BLaER1 (cell line): ENCODE measurements at regions not wholly inside any gene's neighbourhood (a gene's known extent, or its start where the extent isn't known, plus 50 kb on each side); places are given as distances from the start of the nearest gene placed in this dataset.
"Not testable (repeated sequence)": the region's sequence is repeated elsewhere in the genome, so short reads cannot be mapped to it uniquely, and the experiment has no call there.

Source experiments
- H3K27ac ChIP-seq: shearing (Covaris generic); formaldehyde crosslinking; 2 replicates; pipeline ENCODE4 v1.8.1; 2022
- H3K27me3 ChIP-seq: shearing (Covaris generic); formaldehyde crosslinking; 2 replicates; pipeline ENCODE4 v1.8.1; 2022
- H3K36me3 ChIP-seq: shearing (Covaris generic); formaldehyde crosslinking; 2 replicates; pipeline ENCODE4 v1.8.1; 2022
- H3K4me1 ChIP-seq: shearing (Covaris generic); formaldehyde crosslinking; 2 replicates; pipeline ENCODE4 v1.8.1; 2022
- H3K4me2 ChIP-seq: shearing (Covaris generic); formaldehyde crosslinking; 2 replicates; pipeline ENCODE4 v1.8.1; 2022
- H3K4me3 ChIP-seq: shearing (Covaris generic); formaldehyde crosslinking; 2 replicates; pipeline ENCODE4 v1.8.1; 2022
- H3K9ac ChIP-seq: shearing (Covaris generic); formaldehyde crosslinking; 2 replicates; pipeline ENCODE4 v1.8.1; 2022
- H3K9me3 ChIP-seq: shearing (Covaris generic); formaldehyde crosslinking; 2 replicates; pipeline ENCODE4 v1.8.1; 2022
- H4K20me1 ChIP-seq: shearing (Covaris generic); formaldehyde crosslinking; 2 replicates; pipeline ENCODE4 v1.8.1; 2022
- Cebpa-rat ChIP-seq: shearing (Covaris generic); IDR thresholded peaks from 2 replicates; pipeline ENCODE4 v1.8.1; 2022

GRCh38 chr22:26768952-26769351 is 111.6 kb downstream of the MIAT start:
- H3K4me1 ChIP-seq = 0 out of 2 replicates have a peak, but pooled peaks cover 2% of the 10 kb centered on the region
- peaks cover 2% of the 10 kb centered on the region; the same call in 1 of the 2 replicates for H4K20me1 ChIP-seq
- peaks cover 17% of the 10 kb centered on the region for H3K9me3 ChIP-seq
- no peak for TF ChIP-seq Cebpa-rat
- no peak overlapping the region for H3K27ac ChIP-seq
- no peak overlapping the region for H3K4me2 ChIP-seq
- H3K4me3 ChIP-seq = no peak overlapping the region
- no peaks in the 10 kb centered on the region for H3K27me3 ChIP-seq
- H3K36me3 ChIP-seq = peaks cover 40% of the 10 kb centered on the region
- H3K9ac ChIP-seq = no peak overlapping the region

GRCh38 chr22:26769663-26770062 is 112.3 kb downstream of the MIAT start:
- H3K36me3 ChIP-seq = peaks cover 47% of the 10 kb centered on the region
- no peak overlapping the region for H3K9ac ChIP-seq
- no peak overlapping the region for H3K4me2 ChIP-seq
- no peak for TF ChIP-seq Cebpa-rat
- no peaks in the 10 kb centered on the region for H3K27me3 ChIP-seq
- H3K27ac ChIP-seq = no peak overlapping the region
- H3K4me3 ChIP-seq = no peak overlapping the region
- H3K9me3 ChIP-seq = peaks cover 17% of the 10 kb centered on the region
- 0 out of 2 replicates have a peak, but pooled peaks cover 5% of the 10 kb centered on the region for H3K4me1 ChIP-seq
- no peaks in the 10 kb centered on the region for H4K20me1 ChIP-seq

- H3K9me3 ChIP-seq = peaks cover 14% of the 10 kb centered on the region
- H3K9ac ChIP-seq = no peak overlapping the region
- no peaks in the 10 kb centered on the region for H4K20me1 ChIP-seq
- no peaks in the 10 kb centered on the region for H3K27me3 ChIP-seq
- 0 out of 2 replicates have a peak, but pooled peaks cover 5% of the 10 kb centered on the region for H3K4me1 ChIP-seq
- no peak overlapping the region for H3K4me3 ChIP-seq
- peaks cover 47% of the 10 kb centered on the region for H3K36me3 ChIP-seq
- no peak for TF ChIP-seq Cebpa-rat
- H3K27ac ChIP-seq = no peak overlapping the region
- H3K4me2 ChIP-seq = no peak overlapping the region
Observed at GRCh38 chr22:26770624-26771023, 113.2 kb downstream of the MIAT start.

- not testable (repeated sequence) for H3K4me2 ChIP-seq, H3K4me1 ChIP-seq, H3K4me3 ChIP-seq, H4K20me1 ChIP-seq, H3K27me3 ChIP-seq, H3K27ac ChIP-seq, H3K9ac ChIP-seq, H3K9me3 ChIP-seq
- H3K36me3 ChIP-seq = peaks cover 54% of the 10 kb centered on the region
Observed at GRCh38 chr22:26773054-26773453, 115.7 kb downstream of the MIAT start.

GRCh38 chr22:26775394-26775793 is 118.0 kb downstream of the MIAT start:
- Histone ChIP-seq H3K27me3 (no peaks in the 10 kb centered on the region), H3K4me2 (no peak overlapping the region), H4K20me1 (no peaks in the 10 kb centered on the region), H3K9me3 (peaks cover 8% of the 10 kb centered on the region), H3K4me3 (no peak overlapping the region), H3K4me1 (0 out of 2 replicates have a peak, but pooled peaks cover 5% of the 10 kb centered on the region), H3K27ac (no peak overlapping the region), H3K9ac (no peak overlapping the region), H3K36me3 (peaks cover 65% of the 10 kb centered on the region)
- no peak for TF ChIP-seq Cebpa-rat

- Histone ChIP-seq H3K4me3 (no peak overlapping the region), H3K36me3 (peaks cover 81% of the 10 kb centered on the region), H3K4me2 (no peak overlapping the region), H3K9ac (no peak overlapping the region), H3K4me1 (0 out of 2 replicates have a peak, but pooled peaks cover 5% of the 10 kb centered on the region), H3K27me3 (no peaks in the 10 kb centered on the region), H3K27ac (no peak overlapping the region), H3K9me3 (peaks cover 8% of the 10 kb centered on the region), H4K20me1 (no peaks in the 10 kb centered on the region)
- TF ChIP-seq Cebpa-rat = no peak
Observed at GRCh38 chr22:26777156-26777801, 119.9 kb downstream of the MIAT start.

GRCh38 chr22:26778372-26778771 is 121.0 kb downstream of the MIAT start:
- Histone ChIP-seq H3K4me3 (no peak overlapping the region), H3K4me2 (no peak overlapping the region), H3K27me3 (no peaks in the 10 kb centered on the region), H3K4me1 (0 out of 2 replicates have a peak, but pooled peaks cover 5% of the 10 kb centered on the region), H3K9ac (no peak overlapping the region), H3K9me3 (peaks cover 8% of the 10 kb centered on the region), H3K36me3 (peaks cover 92% of the 10 kb centered on the region), H4K20me1 (no peaks in the 10 kb centered on the region), H3K27ac (no peak overlapping the region)
- TF ChIP-seq Cebpa-rat = no peak

- Histone ChIP-seq H3K27me3 (no peaks in the 10 kb centered on the region), H4K20me1 (no peaks in the 10 kb centered on the region)
- TF ChIP-seq Cebpa-rat = no peak
Observed at GRCh38 chr22:26779108-26779507, 121.7 kb downstream of the MIAT start.

GRCh38 chr22:26779929-26780328 is 122.5 kb downstream of the MIAT start:
- Histone ChIP-seq H3K9me3 (peaks cover 8% of the 10 kb centered on the region), H3K27me3 (no peaks in the 10 kb centered on the region), H3K4me2 (no peak overlapping the region), H3K27ac (no peak overlapping the region), H3K36me3 (peaks cover 94% of the 10 kb centered on the region), H3K4me1 (peaks cover 3% of the 10 kb centered on the region), H3K9ac (no peak overlapping the region), H3K4me3 (no peak overlapping the region), H4K20me1 (no peaks in the 10 kb centered on the region)
- TF ChIP-seq Cebpa-rat = no peak

More at GRCh38 chr22:26779108-26779507, 121.7 kb downstream of the MIAT start:
- H3K36me3 ChIP-seq = peaks cover 94% of the 10 kb centered on the region
- H3K4me2 ChIP-seq = no peak overlapping the region
- H3K9ac ChIP-seq = no peak overlapping the region
- H3K4me1 ChIP-seq = 0 out of 2 replicates have a peak, but pooled peaks cover under 1% of the 10 kb centered on the region
- peaks cover 8% of the 10 kb centered on the region for H3K9me3 ChIP-seq
- H3K4me3 ChIP-seq = no peak overlapping the region
- H3K27ac ChIP-seq = no peak overlapping the region

GRCh38 chr22:26780521-26780920 is 123.1 kb downstream of the MIAT start:
- H3K4me3 ChIP-seq = no peak overlapping the region
- H3K27me3 ChIP-seq = no peaks in the 10 kb centered on the region
- no peak overlapping the region for H3K4me2 ChIP-seq
- no peak overlapping the region for H3K27ac ChIP-seq
- no peak overlapping the region for H3K9ac ChIP-seq
- peaks cover 8% of the 10 kb centered on the region for H3K9me3 ChIP-seq
- no peak for TF ChIP-seq Cebpa-rat
- H3K36me3 ChIP-seq = peaks cover 91% of the 10 kb centered on the region
- H4K20me1 ChIP-seq = no peaks in the 10 kb centered on the region
- peaks cover 9% of the 10 kb centered on the region for H3K4me1 ChIP-seq

GRCh38 chr22:26781062-26781461 is 123.7 kb downstream of the MIAT start:
- Histone ChIP-seq H3K4me3 (no peak overlapping the region), H3K36me3 (peaks cover 86% of the 10 kb centered on the region), H4K20me1 (no peaks in the 10 kb centered on the region), H3K4me2 (no peak overlapping the region), H3K9me3 (peaks cover 8% of the 10 kb centered on the region), H3K4me1 (peaks cover 14% of the 10 kb centered on the region), H3K27me3 (no peaks in the 10 kb centered on the region), H3K27ac (no peak overlapping the region), H3K9ac (no peak overlapping the region)
- TF ChIP-seq Cebpa-rat = no peak
